Gastrocnemius medialis (tissue), 4 donors: ENCODE measurements at regions not wholly inside any gene's neighbourhood (a gene's known extent, or its start where the extent isn't known, plus 50 kb on each side); places are given as distances from the start of the nearest gene placed in this dataset.

ENCODE experiments used
- ATAC-seq, 2 donors: fragments of 150-250 bp; one replicate each; pipeline ENCODE4 v1.9.1; 2016
- DNase-seq, 2 donors: peaks; one replicate each; pipeline ENCODE4 v3.0.0-alpha.2; 2019
- H3K27ac ChIP-seq, 4 donors: fragments of 200-600 bp; sonication (generic); 1 replicate in 1 of 4; 2 replicates in 3 of 4; pipeline ENCODE4 v1.5.1; 2016 to 2018; ENCODE audit warnings: mild to moderate bottlenecking in 2 of 4, moderate library complexity in 1 of 4
- H3K27me3 ChIP-seq, 3 donors: fragments of 200-600 bp; sonication (generic) in 2 of 3; 1 replicate in 1 of 3; 2 replicates in 2 of 3; pipeline versions ENCODE4 v1.5.1 to v1.6.0; 2016 to 2019; ENCODE audit warnings: mild to moderate bottlenecking in 1 of 3, moderate library complexity in 1 of 3
- H3K36me3 ChIP-seq, 2 donors: fragments of 200-600 bp; sonication (generic) in 1 of 2; one replicate each; pipeline ENCODE4 v1.5.1; 2017 to 2018
- H3K4me1 ChIP-seq, 2 donors: fragments of 200-600 bp; sonication (generic) in 1 of 2; one replicate each; pipeline ENCODE4 v1.5.1; 2016 to 2017; ENCODE audit warnings: mild to moderate bottlenecking in 2 of 2
- H3K4me3 ChIP-seq, 4 donors: fragments of 200-600 bp; sonication (generic) in 3 of 4; 1 replicate in 1 of 4; 2 replicates in 3 of 4; pipeline ENCODE4 v1.5.1; 2016 to 2019; ENCODE audit warnings: mild to moderate bottlenecking in 2 of 4
- H3K9me3 ChIP-seq, 3 donors: fragments of 200-600 bp; sonication (generic) in 2 of 3; 1 replicate in 1 of 3; 2 replicates in 2 of 3; pipeline ENCODE4 v1.5.1; 2016 to 2019
- CTCF ChIP-seq, 5 experiments: fragments of 450-650 bp in 3 of 5; fragments of 200-600 bp in 2 of 5; sonication (generic) in 2 of 5; IDR thresholded peaks in 4 of 5; conservative IDR thresholded peaks in 1 of 5; 1 replicate in 4 of 5; 2 replicates in 1 of 5; pipeline ENCODE4 v1.5.1; 2016 to 2019; ENCODE audit warnings: antibody characterized with exemption in 5 of 5, mild to moderate bottlenecking in 3 of 5, moderate library complexity in 3 of 5
- POLR2A ChIP-seq, 2 donors: fragments of 450-650 bp; IDR thresholded peaks; one replicate each; pipeline ENCODE4 v1.6.1; 2017; ENCODE audit warnings: antibody characterized with exemption in 2 of 2, mild to moderate bottlenecking in 2 of 2, moderate library complexity in 2 of 2
- in situ Hi-C, 4 donors: fragments of 200-750 bp; cut with MboI; loops; one replicate each; pipeline versions ENCODE4 v1.15.0 to v1.8.0; 2017; ENCODE audit warnings: low sequenced_read_pairs in 4 of 4
- intact Hi-C: fragments of 100-400 bp; cut with DNase I; formaldehyde crosslinking; loops from one replicate; pipeline ENCODE4 v1.15.1; 2023; ENCODE audit warnings: low total_unique reads

GRCh38 chr2:62578803-62579640 lies 73.0 kb upstream of the TMEM17 start:
- in situ Hi-C loops (no loop called here), intact Hi-C loops (no loop called here)
- H3K9me3 ChIP-seq: no peaks in the 10 kb centered on the region
- ATAC-seq (no peak), DNase-seq (no peak)
- no peak overlapping the region for H3K27ac ChIP-seq
- H3K36me3 ChIP-seq: no peaks in the 10 kb centered on the region
- no peak for TF ChIP-seq CTCF (IDR thresholded peaks at IDR 0.05 in 4 of 5, conservative IDR thresholded peaks at IDR 0.05 in 1 of 5)
- no peak for TF ChIP-seq POLR2A (IDR thresholded peaks at IDR 0.05)
- no peak overlapping the region for H3K4me3 ChIP-seq
- no peaks in the 10 kb centered on the region for H3K4me1 ChIP-seq
- H3K27me3 ChIP-seq: no peaks in the 10 kb centered on the region

GRCh38 chr2:62577994-62578781 lies 72.2 kb upstream of the TMEM17 start:
- in situ Hi-C loops: no loop called here
- no peaks in the 10 kb centered on the region for H3K27me3 ChIP-seq
- no peaks in the 10 kb centered on the region for H3K9me3 ChIP-seq
- no peak for ATAC-seq
- H3K4me3 ChIP-seq: no peak overlapping the region
- intact Hi-C loops: no loop called here
- no peak overlapping the region for H3K27ac ChIP-seq
- H3K4me1 ChIP-seq: no peaks in the 10 kb centered on the region
- TF ChIP-seq CTCF (IDR thresholded peaks at IDR 0.05 in 4 of 5, conservative IDR thresholded peaks at IDR 0.05 in 1 of 5) (no peak), POLR2A (IDR thresholded peaks at IDR 0.05) (no peak)
- no peaks in the 10 kb centered on the region for H3K36me3 ChIP-seq
- no peak for DNase-seq

GRCh38 chr2:62576276-62576939 lies 70.4 kb upstream of the TMEM17 start:
- ATAC-seq (no peak), DNase-seq (no peak)
- no peak overlapping the region for H3K27ac ChIP-seq
- H3K27me3 ChIP-seq: peaks cover under 1 to 6% (median 3%) of the 10 kb centered on the region in 3 donors
- no peak for TF ChIP-seq POLR2A (IDR thresholded peaks at IDR 0.05)
- TF ChIP-seq CTCF (IDR thresholded peaks at IDR 0.05 in 4 of 5, conservative IDR thresholded peaks at IDR 0.05 in 1 of 5): no peak
- no peaks in the 10 kb centered on the region for H3K9me3 ChIP-seq
- in situ Hi-C loops: no loop called here
- intact Hi-C loops: no loop called here
- H3K4me3 ChIP-seq: no peak overlapping the region
- no peaks in the 10 kb centered on the region for H3K4me1 ChIP-seq
- no peaks in the 10 kb centered on the region for H3K36me3 ChIP-seq

GRCh38 chr2:62573936-62574335 lies 67.9 kb upstream of the TMEM17 start:
- in situ Hi-C loops (no loop called here), intact Hi-C loops (no loop called here)
- TF ChIP-seq CTCF (IDR thresholded peaks at IDR 0.05 in 4 of 5, conservative IDR thresholded peaks at IDR 0.05 in 1 of 5) (no peak), POLR2A (IDR thresholded peaks at IDR 0.05) (no peak)

More at GRCh38 chr2:62573936-62574335, 67.9 kb upstream of the TMEM17 start:
- H3K27ac ChIP-seq: no peak overlapping the region
- no peaks in the 10 kb centered on the region for H3K36me3 ChIP-seq
- no peaks in the 10 kb centered on the region for H3K9me3 ChIP-seq
- H3K4me3 ChIP-seq: no peak overlapping the region
- DNase-seq: no peak
- no peak for ATAC-seq
- no peaks in the 10 kb centered on the region for H3K4me1 ChIP-seq
- peaks cover 10 to 15% (median 11%) of the 10 kb centered on the region in 3 donors for H3K27me3 ChIP-seq
